H4 (cell line): ENCODE measurements at regions not wholly inside any gene's neighbourhood (a gene's known extent, or its start where the extent isn't known, plus 50 kb on each side); places are given as distances from the start of the nearest gene placed in this dataset.

Experiments
- DNase-seq: peaks from one replicate; pipeline ENCODE4 v3.0.0-alpha.2; 2015; ENCODE audit warnings: low spot score

DNA sequence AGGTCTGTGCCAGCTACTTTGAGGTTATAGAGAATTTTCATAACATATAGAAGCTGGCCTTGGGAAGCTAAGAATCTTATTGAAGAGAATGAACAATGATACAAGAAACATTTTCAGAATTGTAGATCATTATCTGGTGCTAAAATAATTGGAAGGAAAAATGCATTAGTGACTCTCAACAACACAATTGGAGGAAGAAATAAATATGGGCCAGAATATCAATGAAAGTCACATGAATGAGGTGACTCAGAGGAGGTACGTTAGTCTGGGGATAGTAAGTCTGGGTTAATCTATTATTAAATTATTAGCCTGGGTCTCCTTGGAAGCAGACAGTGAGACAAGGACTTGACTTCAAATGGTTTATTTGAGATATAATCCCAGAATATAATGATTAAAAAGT lies 529.3 kb upstream of the SLIT2 start:
- DNase-seq: no peak

DNA sequence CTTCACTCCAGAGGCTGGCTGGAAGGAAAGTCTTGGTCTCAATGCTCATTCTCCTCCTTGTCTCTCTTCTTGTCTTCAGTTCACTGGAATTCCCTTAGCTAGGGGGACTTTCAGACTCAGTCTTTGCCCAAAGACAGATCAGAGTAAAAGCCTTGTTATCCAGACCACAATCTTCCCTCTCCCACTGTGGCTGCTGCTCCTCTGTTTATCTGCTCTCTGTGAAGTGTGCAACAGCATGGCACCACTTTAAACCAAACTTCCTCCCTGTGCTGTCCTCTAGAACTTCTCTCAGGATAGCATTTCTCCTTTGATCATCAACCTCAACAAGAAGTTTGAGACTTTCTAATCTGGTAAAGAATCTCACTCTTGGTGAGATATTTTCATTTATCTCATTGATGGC lies 530.1 kb upstream of the SLIT2 start:
- no peak for DNase-seq

DNA sequence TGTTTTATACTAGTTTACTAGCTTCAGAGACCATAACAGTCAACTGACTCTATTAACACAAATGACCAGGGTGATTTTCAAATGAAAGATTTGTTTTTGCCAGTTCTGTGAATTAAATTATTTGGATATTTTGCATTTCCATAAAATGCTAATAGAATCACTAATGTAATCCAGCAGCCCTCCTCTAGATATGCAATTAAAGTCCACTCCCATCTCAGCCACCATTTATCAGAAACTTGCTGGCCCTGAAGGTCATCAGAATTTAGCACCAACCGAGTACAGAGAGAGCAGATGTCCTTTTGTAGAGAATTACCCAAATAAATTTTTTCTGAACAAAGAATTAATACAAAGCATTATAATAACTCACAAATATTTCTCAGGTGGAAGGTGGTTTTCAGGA lies 531.1 kb upstream of the SLIT2 start:
- DNase-seq: no peak

DNA sequence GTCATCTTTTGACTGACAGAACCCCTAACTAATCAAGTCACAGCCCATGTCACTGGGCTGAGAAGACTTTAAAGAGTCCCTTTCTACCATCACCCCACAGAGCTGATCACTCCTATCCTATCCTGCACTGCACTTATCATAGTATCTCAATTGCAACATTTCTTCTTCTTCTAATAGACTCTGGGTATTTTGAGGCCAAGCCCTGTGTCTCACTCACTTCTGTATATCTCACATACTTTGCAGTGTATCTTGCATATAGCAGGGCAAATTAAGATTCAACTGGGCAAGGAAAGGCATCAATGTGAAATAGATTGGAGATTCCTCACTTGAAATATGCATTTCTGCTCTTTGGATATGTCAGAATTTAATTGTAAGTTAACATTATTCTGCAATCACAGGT lies 531.5 kb upstream of the SLIT2 start:
- no peak for DNase-seq

DNA sequence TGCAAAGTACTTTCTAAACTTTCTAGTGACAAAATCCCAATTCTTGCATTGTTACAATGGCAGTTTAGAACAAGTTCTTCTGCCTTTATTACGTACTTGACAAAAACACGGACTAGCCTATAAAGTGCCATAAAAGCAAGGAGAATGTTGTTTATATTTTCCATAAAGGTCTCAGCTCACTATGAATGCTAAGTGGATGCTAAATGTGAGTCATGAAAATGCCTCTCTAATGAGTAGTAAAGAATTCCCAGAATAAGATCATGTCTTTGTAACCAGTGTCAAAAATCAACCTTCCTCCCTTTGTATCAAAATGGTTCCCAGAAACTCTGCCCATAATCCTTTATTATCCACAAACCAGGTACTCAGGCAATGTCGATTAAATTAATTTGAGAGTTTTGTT lies 539.8 kb upstream of the SLIT2 start:
- peak; percentile 77 for DNase-seq

DNA sequence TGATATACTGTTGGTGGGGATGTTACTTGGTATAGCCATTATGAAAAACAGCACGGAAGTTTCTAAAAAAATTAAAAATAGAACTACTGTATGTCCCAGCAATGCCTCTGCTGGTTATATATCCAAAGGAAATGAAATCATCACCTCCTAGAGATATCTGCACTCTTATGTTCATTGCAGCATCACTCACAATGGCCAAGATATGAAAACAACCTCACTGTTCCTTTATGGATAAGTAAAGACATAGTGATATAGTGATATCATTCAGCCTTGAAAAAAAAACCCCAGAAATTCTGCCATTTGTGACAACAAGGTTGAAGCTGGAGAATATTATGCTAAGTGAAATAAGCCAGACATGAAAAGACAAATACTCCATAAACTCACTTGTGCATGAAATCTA lies 543.8 kb upstream of the SLIT2 start:
- DNase-seq: no peak

DNA sequence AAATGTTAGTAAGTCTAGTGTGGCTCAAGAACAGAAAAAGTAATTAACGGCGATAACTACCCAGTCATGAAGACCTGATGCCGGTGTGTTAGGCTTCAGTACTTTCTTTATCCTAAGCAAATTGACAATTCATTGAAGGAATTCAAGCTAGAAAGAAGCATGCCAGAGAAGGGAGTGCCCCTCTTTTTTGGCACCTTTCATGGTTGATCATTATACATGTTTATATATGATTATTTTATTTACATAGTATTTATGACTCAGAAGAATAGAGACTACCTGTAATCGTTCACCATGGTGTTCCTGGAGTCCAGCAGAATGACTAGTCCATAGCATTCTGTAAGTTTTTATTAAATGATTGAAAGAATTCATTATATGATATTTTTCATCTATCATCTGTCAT lies 548.3 kb upstream of the SLIT2 start:
- DNase-seq: no peak

DNA sequence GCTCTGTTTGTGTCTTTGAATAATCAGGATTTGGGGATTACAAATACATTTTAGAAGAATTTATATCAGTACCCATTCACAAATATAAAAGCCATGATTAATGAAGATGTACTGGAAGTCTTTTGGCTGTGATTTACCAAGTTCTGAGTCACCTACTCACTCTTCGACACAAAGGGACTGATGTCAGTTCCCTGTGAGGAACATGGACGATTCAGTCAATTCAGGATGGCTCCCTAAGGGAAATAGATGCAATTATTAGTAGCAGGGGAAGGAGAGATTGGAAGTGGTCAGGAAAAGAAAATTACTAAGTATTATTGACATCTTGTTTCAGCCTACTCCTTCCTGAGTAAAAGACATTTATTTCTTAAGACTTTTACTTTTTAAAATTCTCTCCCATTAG lies 550.7 kb upstream of the SLIT2 start:
- DNase-seq: no peak

DNA sequence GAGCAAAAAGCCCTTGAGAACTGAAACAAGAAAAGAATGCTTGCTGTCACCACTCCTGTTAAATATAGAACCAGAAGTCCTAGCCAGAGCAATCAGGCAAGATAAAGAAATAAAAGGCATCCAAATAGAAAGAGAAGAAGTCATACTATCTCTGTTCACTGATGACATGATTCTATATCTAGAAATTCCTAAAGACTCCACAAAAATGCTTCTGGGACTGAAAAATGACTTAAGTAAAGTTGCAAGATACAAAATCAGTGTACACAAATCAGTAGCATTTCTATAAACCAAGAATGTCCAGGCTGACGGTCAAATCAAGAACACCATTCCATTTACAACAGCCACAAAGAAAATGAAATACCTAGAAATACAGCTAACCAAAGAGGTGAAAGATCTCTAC lies 552.7 kb upstream of the SLIT2 start:
- no peak for DNase-seq

DNA sequence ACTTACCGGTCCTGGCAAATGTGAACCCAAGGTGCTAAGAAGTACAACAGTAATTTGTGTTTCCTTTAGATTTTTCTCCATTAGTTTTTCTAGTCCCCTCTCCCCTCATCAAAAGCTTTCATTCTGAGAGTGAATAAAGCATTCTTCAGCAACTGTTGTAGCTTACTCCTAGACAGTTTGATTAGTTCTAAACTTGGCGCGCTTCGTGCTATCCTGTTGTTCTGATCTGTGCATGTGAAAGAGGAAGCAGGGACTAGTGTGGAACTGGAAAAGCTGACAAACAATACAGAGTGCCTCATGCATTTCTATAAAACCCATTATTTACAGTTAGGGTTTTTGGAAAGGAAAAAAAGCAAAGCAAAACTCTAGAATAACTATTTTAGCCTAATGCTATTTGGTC lies 556.9 kb upstream of the SLIT2 start:
- no peak for DNase-seq

DNA sequence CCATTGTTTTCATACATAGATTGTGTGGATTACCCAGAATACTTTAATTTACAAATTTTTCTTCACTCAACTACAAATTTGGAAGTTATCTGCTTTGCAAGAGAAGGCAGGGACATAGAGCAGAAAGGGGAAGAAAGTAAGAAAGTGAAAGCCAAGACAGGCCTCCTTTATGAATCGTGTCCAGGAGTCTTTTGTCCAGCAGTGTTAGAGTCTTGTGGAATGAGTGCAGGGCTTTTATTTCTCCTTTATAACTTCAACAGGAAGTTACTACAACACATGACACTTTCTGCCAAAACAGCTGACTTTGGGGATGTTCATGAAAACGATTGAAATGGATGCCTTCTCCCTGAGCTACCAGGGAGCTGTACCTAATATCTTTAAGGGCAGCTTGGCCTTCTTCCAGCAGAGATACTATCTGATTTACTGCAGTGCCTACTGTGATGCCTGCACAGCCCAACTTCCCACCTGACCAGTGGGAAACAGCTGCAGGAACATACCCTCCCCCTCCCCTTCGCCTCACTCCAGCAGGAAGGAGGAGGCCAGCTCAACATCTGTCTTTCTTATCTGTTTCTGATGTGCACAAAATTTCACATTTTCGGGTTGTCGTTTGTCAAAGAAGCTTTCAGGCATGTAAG lies 557.7 kb upstream of the SLIT2 start:
- DNase-seq: no peak

DNA sequence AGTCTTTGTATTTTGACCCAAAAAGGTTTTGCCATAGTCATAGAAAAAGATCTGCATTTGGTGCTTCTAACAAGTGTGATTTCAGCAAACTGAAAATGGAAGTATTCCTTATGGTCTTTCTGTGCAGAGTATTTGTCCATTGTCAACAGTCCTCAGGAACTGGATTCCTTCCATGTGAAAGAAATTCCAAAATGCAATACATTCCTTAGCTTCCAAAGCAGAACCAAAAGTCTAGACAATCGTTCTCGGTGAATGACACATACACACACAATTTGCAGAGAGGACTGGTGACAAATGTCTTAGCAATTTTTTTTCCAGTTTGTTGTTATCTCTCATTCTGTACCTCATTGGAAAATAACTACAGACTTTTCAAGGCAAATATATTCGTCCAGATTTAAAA lies 562.2 kb upstream of the SLIT2 start:
- peak; percentile 37 for DNase-seq

DNA sequence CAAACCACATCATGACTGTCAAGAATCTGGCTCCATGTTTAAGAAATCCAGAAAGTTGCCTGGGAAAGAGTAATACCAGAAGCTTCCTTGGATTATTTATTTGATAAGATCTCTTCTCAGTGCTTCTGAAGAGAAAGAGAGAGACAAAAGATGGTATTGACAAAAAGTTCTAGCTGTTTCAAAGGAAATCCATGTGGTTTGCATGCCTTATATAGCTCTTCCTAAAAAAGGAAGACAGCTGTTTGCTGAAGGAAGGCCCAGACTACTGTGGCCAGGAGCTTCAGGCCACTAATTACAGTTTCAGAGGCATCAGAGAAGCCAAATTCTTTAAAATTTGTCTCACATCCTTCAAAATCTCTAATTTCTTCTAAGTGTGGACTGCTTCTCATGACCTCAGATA lies 565.2 kb upstream of the SLIT2 start:
- no peak for DNase-seq

DNA sequence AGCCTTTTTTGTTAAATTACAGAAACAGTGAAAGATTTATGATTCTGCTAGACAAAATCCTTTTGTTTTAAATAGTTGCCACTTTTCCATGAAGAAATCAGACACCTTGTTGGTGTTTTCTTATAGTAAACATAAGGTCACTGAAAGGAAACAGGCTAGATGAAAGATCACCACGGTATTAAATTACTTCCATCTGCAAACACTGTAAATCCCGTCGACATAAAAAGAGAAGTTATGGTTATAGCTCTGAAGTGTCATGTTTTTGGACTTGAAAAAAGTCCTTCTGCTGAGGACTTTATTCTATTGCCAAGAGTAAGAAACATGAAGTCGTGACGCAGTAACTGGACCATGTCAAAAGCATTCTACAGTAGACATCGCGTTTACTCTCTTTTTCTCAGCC lies 567.6 kb upstream of the SLIT2 start:
- DNase-seq: no peak

DNA sequence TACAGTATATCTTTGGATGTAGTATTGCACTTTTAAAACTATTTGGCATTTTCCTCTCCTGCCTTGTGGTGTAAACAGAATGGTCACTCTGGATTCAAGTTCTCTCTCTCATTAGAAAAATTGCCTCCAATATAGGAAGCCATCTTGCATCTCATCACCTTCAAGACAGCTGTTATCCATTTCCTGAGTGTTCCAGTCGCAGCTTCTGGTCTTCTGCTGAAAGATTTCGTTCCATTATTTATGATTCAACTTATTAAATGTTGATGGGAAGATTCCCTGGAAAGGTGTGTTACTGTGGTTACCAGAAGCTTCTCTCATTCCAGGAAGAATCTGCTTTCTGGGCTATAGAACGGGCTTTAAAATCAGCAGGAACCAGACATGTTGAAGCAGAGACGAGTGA lies 568.3 kb upstream of the SLIT2 start:
- no peak for DNase-seq

DNA sequence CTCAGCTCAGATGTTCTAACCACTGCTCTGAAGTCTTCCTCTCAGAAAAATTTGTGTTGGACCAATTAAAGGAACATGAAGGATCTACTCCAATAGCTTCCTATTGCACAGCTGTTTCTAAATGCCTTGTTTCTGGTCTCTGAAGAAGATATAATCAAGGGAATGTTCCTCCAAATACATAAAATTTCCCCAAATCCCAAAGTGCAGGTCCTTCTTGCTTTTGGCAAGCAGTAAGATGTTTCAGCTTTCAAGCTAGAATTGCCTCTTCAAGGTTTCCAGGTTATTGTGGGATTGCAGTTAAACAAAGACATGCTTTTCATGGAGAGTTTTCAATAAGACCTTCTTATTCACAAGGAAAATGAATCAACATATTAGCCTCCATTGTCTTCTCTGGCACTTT lies 574.5 kb upstream of the SLIT2 start:
- no peak for DNase-seq

DNA sequence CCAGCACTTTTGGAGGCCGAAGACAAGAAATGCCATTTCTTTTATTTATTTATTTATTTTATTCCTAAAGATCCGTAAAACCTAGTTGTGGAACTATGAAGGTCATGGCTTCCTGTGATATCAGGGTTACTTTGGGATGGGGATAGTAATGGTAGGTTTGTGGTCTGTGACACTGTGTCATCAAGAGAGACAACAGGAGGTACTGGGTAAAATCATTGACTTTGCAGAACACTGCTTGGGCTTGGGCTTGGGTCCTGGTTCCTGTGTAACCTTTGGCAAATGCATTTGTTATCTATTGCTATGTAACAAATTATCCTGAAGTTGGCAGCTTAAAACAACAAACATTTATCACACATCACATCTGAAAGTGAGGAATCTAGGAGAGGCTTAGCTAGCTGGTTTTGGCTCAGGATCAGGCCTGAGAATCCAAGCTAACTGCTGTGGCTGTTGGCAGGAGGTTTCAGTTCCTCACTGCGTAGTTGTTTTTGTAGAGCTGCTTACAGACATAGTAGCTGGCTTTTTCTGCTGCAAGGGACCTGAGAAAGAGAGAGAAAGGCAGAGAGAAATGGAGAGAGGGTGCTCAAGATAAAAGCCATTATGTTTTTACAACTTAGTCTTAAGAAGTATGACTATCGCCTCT lies 576.4 kb upstream of the SLIT2 start:
- peak; percentile 10 for DNase-seq

DNA sequence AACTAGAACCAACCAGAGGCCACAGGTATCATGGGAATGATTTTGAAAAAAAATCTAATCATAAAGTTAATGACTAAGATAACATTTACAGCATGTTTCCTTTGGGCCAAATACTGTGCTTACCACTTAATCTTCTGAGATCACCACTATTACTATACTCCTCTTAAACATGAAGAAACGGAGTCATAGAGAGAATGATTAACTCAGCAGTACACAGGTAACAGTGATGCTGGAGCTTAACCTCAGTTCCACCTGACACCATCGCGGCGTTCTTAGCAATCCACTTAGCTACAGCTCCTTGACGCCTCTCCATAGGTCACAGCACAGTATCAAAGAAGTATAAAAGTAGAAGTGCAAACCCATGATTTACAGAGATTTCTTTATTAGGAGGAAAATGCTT lies 592.6 kb upstream of the SLIT2 start:
- DNase-seq: no peak

DNA sequence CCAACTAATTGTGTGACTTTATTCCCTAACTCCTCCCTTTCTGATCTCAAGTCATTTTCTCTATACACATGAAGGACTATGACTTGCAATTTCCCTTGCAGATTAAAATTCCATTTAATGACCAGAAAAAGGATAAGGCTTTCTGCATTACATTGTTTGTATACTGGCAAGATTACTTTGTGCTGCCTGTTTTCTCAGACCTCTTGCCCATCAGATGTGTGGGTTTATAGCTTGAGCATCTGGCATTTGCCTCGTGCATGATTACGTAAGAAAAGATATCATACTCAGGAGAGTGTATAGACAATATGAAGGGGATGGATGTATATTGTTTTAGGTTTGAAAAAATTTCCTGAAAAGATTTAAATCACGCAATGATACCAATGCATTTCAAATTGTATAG lies 593.8 kb upstream of the SLIT2 start:
- peak; percentile 6 for DNase-seq

DNA sequence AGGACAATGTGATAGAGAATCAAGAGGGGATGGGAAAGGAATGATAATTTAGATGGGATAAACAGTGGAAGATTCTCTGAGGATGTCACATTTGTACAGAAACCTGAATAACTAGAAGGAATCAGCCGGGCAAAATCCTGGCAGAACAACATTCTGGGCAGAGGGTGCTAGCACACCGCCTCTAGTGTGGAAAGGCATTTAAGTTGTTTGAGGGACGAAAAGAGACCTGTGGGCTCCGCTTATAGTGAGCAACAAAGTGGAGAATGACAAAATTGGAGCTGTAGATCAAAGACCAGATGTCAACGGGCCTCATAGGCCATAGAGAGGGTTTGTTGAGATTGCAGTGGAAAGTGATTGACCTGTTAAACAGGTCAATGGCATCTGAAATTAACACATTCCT lies 596.0 kb upstream of the SLIT2 start:
- DNase-seq: no peak

DNA sequence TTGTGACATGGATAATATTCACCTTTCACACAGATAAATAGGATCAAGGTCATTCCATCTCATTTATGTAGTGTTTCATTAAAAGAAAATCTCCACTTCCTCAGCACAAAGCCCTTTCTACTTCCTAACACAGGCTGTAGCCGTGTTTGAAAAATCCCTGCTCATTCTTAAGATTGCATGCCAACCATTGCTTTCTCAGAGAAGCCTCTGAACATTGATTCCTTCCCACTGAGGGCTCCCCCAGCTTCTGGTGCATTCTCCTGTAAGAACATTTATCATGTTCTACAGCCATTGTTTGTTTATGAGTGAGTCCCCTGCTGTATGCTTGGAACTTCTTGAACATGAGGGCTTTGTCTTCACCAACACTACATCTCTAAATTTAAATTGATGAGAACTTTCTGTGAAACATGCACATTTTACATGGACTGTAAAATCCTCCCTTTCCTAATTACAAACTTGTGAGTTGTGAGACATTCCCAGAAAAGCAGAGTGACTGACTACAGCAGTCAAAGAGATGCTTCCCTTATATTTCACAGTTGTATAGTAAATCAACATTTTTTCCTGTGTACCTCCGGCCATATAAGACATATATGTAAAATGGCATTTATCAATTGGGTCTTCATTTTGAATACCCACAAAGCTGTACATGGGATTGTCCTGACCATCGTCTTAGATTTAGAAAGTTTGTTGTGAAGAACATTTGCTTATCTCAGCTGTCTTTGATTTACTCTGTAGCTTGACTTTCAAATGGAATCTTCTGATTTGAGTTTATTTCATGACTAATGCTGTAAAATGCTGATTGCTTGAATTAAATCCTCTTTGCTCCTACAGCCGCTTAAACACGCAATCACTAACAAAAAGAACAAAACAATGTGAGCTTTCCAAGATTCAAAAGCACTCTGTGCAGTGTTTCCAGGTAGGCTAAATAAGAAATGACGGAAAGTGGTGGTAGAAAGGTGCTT lies 600.5 kb upstream of the SLIT2 start:
- DNase-seq: no peak

DNA sequence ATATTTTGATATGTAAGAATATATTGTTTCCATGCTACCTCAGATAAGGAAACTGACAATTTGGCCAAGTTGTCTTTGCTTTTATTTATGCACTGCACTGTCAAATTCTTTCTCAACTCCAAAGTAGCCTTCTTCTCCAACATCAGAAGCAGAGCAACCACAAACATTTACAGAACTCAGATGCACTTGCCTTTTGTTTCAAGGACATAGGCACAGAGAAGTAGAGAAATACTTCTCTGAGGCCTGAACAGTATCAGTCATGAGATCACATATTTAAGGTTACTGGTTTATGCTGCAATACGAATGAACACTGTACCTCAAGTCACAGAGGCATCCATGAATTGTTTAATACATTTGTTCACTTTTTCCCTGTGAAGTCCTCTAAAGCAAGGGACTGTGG lies 606.1 kb upstream of the SLIT2 start:
- DNase-seq: no peak

DNA sequence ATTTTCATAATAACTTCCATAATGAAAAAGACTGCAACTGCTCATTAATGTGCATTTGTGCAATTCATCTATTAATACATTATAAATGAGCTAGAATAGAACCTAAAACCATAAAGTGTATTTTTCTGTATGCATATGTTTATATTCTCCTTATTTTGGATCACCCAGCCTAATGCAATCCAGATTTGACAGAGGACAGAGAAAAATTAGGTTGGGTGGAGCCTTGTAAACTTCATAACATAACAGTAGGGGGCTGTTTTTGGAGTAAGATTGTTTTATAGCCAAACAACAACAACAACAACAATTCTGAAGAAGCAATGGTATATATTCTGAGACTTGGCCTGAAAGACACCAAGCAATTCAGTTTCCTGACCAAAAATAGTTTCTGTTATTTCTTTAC lies 615.3 kb upstream of the SLIT2 start:
- DNase-seq: no peak
